ENCODE measurements at regions not wholly inside any gene's neighbourhood (a gene's known extent, or its start where the extent isn't known, plus 50 kb on each side); places are given as distances from the start of the nearest gene placed in this dataset.
"Not testable (repeated sequence)": the region's sequence is repeated elsewhere in the genome, so short reads cannot be mapped to it uniquely, and the experiment has no call there.

GRCh38 chrX:115840729-115841409 lies 279.9 kb downstream of the PLS3 start:
- H3K9me3 Mint-ChIP-seq; H3K4me3 Mint-ChIP-seq; H3K4me1 Mint-ChIP-seq; H3K36me3 Mint-ChIP-seq; H3K27ac Mint-ChIP-seq; H3K27me3 Mint-ChIP-seq (ENCODE audit: low read depth): not testable (repeated sequence)
- peak in 1 of 2 experiments; percentile 29 for DNase-seq (ENCODE audit: low spot score in 2 of 2, unreplicated experiment in 2 of 2)

GRCh38 chrX:115850986-115851385 lies 290.0 kb downstream of the PLS3 start:
- not testable (repeated sequence) for H3K36me3 Mint-ChIP-seq; DNase-seq (ENCODE audit: low spot score in 2 of 2, unreplicated experiment in 2 of 2); H3K27ac Mint-ChIP-seq; H3K9me3 Mint-ChIP-seq; H3K4me1 Mint-ChIP-seq; H3K4me3 Mint-ChIP-seq; H3K27me3 Mint-ChIP-seq (ENCODE audit: low read depth)

GRCh38 chrX:115853260-115853659 lies 292.3 kb downstream of the PLS3 start:
- not testable (repeated sequence) for H3K4me1 Mint-ChIP-seq; H3K36me3 Mint-ChIP-seq; H3K27me3 Mint-ChIP-seq (ENCODE audit: low read depth); H3K27ac Mint-ChIP-seq; H3K9me3 Mint-ChIP-seq; H3K4me3 Mint-ChIP-seq
- DNase-seq (ENCODE audit: low spot score in 2 of 2, unreplicated experiment in 2 of 2): peak in 1 of 2 experiments; percentile 37

GRCh38 chrX:115881170-115881569 lies 289.4 kb upstream of the AGTR2 start:
- not testable (repeated sequence) for H3K36me3 Mint-ChIP-seq; H3K27ac Mint-ChIP-seq; DNase-seq (ENCODE audit: low spot score in 2 of 2, unreplicated experiment in 2 of 2); H3K4me1 Mint-ChIP-seq; H3K9me3 Mint-ChIP-seq; H3K27me3 Mint-ChIP-seq (ENCODE audit: low read depth); H3K4me3 Mint-ChIP-seq

- not testable (repeated sequence) for H3K27ac Mint-ChIP-seq; DNase-seq (ENCODE audit: low spot score in 2 of 2, unreplicated experiment in 2 of 2); H3K9me3 Mint-ChIP-seq; H3K4me3 Mint-ChIP-seq; H3K4me1 Mint-ChIP-seq; H3K27me3 Mint-ChIP-seq (ENCODE audit: low read depth); H3K36me3 Mint-ChIP-seq
These were observed 286.4 kb upstream of the AGTR2 start for GRCh38 chrX:115884121-115884520.

GRCh38 chrX:115888041-115888440 lies 282.5 kb upstream of the AGTR2 start:
- not testable (repeated sequence) for H3K4me1 Mint-ChIP-seq; H3K27me3 Mint-ChIP-seq (ENCODE audit: low read depth); H3K27ac Mint-ChIP-seq; H3K4me3 Mint-ChIP-seq; DNase-seq (ENCODE audit: low spot score in 2 of 2, unreplicated experiment in 2 of 2)
- peaks cover 35% of the 10 kb centered on the region for H3K36me3 Mint-ChIP-seq
- H3K9me3 Mint-ChIP-seq: peaks cover 32% of the 10 kb centered on the region

- peaks cover 36% of the 10 kb centered on the region for H3K9me3 Mint-ChIP-seq
- DNase-seq (ENCODE audit: low spot score in 2 of 2, unreplicated experiment in 2 of 2); H3K27me3 Mint-ChIP-seq (ENCODE audit: low read depth): not testable (repeated sequence)
These were observed 282.0 kb upstream of the AGTR2 start for GRCh38 chrX:115888519-115888918.

GRCh38 chrX:115889121-115889890 lies 281.2 kb upstream of the AGTR2 start:
- no peak overlapping the region for H3K27ac Mint-ChIP-seq
- peaks cover 43% of the 10 kb centered on the region for H3K9me3 Mint-ChIP-seq
- H3K4me3 Mint-ChIP-seq: no peak overlapping the region
- peaks cover 45% of the 10 kb centered on the region for H3K36me3 Mint-ChIP-seq
- H3K4me1 Mint-ChIP-seq: no peaks in the 10 kb centered on the region
- TF ChIP-seq CTCF (IDR thresholded peaks at IDR 0.05; ENCODE audit: unreplicated experiment): no peak
- DNase-seq (ENCODE audit: low spot score in 2 of 2, unreplicated experiment in 2 of 2): no peak
- no peaks in the 10 kb centered on the region for H3K27me3 Mint-ChIP-seq (ENCODE audit: low read depth)

More at GRCh38 chrX:115888519-115888918, 282.0 kb upstream of the AGTR2 start:
- H3K27ac Mint-ChIP-seq, H3K4me1 Mint-ChIP-seq, H3K4me3 Mint-ChIP-seq: not testable (repeated sequence)
- H3K36me3 Mint-ChIP-seq: peaks cover 40% of the 10 kb centered on the region

- H3K27ac Mint-ChIP-seq: no peak overlapping the region
- peaks cover 52% of the 10 kb centered on the region for H3K36me3 Mint-ChIP-seq
- H3K4me1 Mint-ChIP-seq: no peaks in the 10 kb centered on the region
These were observed 278.4 kb upstream of the AGTR2 start for GRCh38 chrX:115892056-115892708.

More at GRCh38 chrX:115892056-115892708, 278.4 kb upstream of the AGTR2 start:
- DNase-seq (ENCODE audit: low spot score in 2 of 2, unreplicated experiment in 2 of 2): no peak
- Mint-ChIP-seq H3K27me3 (ENCODE audit: low read depth) (no peaks in the 10 kb centered on the region), H3K4me3 (no peak overlapping the region), H3K9me3 (peaks cover 54% of the 10 kb centered on the region)
- no peak for TF ChIP-seq CTCF (IDR thresholded peaks at IDR 0.05; ENCODE audit: unreplicated experiment)

Measured in mesothelial cell of epicardium (in vitro differentiated cells).